Stomach (tissue), 8 donors: ENCODE measurements at regions not wholly inside any gene's neighbourhood (a gene's known extent, or its start where the extent isn't known, plus 50 kb on each side); places are given as distances from the start of the nearest gene placed in this dataset.
"Not testable (repeated sequence)": the region's sequence is repeated elsewhere in the genome, so short reads cannot be mapped to it uniquely, and the experiment has no call there.

Experiments
- DNase-seq, 2 donors: peaks; one replicate each; pipeline versions ENCODE4 v3.0.0 to v3.0.0-alpha.2; 2013 to 2019
- H3K27ac ChIP-seq, 5 donors: fragments of 200-600 bp in 4 of 5; sonication (generic) in 4 of 5; one replicate each; pipeline ENCODE4 v1.5.1; 2013 to 2019; ENCODE audit warnings: mild to moderate bottlenecking in 1 of 5, moderate library complexity in 1 of 5
- H3K27me3 ChIP-seq, 3 donors: fragments of 200-600 bp; sonication (generic); one replicate each; pipeline ENCODE4 v1.5.1; 2017 to 2019; ENCODE audit warnings: mixed run types in 1 of 3
- H3K36me3 ChIP-seq, 4 donors: fragments of 200-600 bp; sonication (generic); 1 replicate in 3 of 4; 2 replicates in 1 of 4; pipeline ENCODE4 v1.5.1; 2016 to 2019
- H3K4me1 ChIP-seq, 4 donors: fragments of 200-600 bp; sonication (generic); one replicate each; pipeline ENCODE4 v1.5.1; 2016 to 2019
- H3K4me3 ChIP-seq, 4 donors: fragments of 200-600 bp; sonication (generic) in 3 of 4; one replicate each; pipeline ENCODE4 v1.5.1; 2016 to 2019; ENCODE audit warnings: mild to moderate bottlenecking in 1 of 4
- H3K9me3 ChIP-seq, 4 donors: fragments of 200-600 bp; sonication (generic); one replicate each; pipeline ENCODE4 v1.5.1; 2016 to 2019
- EP300 ChIP-seq: sonication (generic); formaldehyde crosslinking; IDR thresholded peaks from one replicate; pipeline ENCODE4 v1.6.1; 2017; ENCODE audit warnings: antibody characterized with exemption
- POLR2A ChIP-seq, 4 donors: fragments of 450-650 bp; IDR thresholded peaks; one replicate each; pipeline ENCODE4 v1.6.1; 2016; ENCODE audit warnings: antibody characterized with exemption in 4 of 4, control low read depth in 2 of 4, mild to moderate bottlenecking in 1 of 4, moderate library complexity in 1 of 4
- POLR2AphosphoS5 ChIP-seq, 3 donors: sonication (generic); formaldehyde crosslinking; IDR thresholded peaks; one replicate each; pipeline ENCODE4 v1.6.1; 2016; ENCODE audit warnings: antibody characterized with exemption in 3 of 3
- WGBS, 5 donors: extraction: QIAGEN DNeasy Blood & Tissue Kit in 3 of 5; methylation state at CpG; one replicate each; pipeline versions ENCODE4 v1.1.5 to v1.1.7; 2013 to 2018; 5-methylcytosine and 5-hydroxymethylcytosine counted together
- intact Hi-C: fragments of 100-400 bp; cut with DNase I; formaldehyde crosslinking; loops from one replicate; pipeline ENCODE4 v1.15.1; 2023; ENCODE audit warnings: low total_unique reads
- TF ChIP-seq, protein P1 (sequence below), 7 experiments: fragments of 450-650 bp in 4 of 7; fragments of 200-600 bp in 3 of 7; sonication (generic) in 3 of 7; IDR thresholded peaks; one replicate each; pipeline ENCODE4 v1.5.1; 2016 to 2019; ENCODE audit warnings: antibody characterized with exemption in 7 of 7, control low read depth in 2 of 7, mild to moderate bottlenecking in 1 of 7
- donor health status: healthy with polysubstance abuse.
- donor health status: Bipolar disorder and iron deficiency.
- donor health status: healthy.

DNA sequence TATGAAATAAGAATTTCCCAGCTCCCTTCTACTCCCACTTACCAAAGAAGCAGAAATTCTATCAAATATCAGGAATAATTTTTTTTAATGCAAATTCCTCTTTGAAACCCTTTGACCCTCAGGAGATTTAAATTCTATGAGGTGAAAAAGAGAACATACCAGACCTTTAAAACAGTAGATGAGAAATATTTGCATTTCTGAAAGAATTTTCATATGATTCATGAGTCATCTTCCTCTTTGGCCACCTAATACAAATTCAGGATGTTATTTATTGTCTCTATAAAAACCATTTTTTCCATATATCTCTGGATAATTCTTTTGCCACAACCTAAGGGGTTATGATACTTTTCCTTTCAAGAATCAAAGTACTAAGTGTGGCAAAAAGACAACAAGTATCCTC is 67.3 kb upstream of the ST3GAL6 start:
- no peaks in the 10 kb centered on the region for H3K9me3 ChIP-seq
- H3K36me3 ChIP-seq, result no peaks in the 10 kb centered on the region
- no peak overlapping the region for H3K4me3 ChIP-seq
- DNase-seq, result no peak
- no peak overlapping the region for H3K27ac ChIP-seq
- no peak for TF ChIP-seq EP300
- TF ChIP-seq POLR2AphosphoS5 (IDR thresholded peaks at IDR 0.05), result no peak
- TF ChIP-seq, protein P1, sequence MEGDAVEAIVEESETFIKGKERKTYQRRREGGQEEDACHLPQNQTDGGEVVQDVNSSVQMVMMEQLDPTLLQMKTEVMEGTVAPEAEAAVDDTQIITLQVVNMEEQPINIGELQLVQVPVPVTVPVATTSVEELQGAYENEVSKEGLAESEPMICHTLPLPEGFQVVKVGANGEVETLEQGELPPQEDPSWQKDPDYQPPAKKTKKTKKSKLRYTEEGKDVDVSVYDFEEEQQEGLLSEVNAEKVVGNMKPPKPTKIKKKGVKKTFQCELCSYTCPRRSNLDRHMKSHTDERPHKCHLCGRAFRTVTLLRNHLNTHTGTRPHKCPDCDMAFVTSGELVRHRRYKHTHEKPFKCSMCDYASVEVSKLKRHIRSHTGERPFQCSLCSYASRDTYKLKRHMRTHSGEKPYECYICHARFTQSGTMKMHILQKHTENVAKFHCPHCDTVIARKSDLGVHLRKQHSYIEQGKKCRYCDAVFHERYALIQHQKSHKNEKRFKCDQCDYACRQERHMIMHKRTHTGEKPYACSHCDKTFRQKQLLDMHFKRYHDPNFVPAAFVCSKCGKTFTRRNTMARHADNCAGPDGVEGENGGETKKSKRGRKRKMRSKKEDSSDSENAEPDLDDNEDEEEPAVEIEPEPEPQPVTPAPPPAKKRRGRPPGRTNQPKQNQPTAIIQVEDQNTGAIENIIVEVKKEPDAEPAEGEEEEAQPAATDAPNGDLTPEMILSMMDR (IDR thresholded peaks at IDR 0.05), result no peak
- TF ChIP-seq POLR2A (IDR thresholded peaks at IDR 0.05), result no peak
- H3K27me3 ChIP-seq, result no peaks in the 10 kb centered on the region
- H3K4me1 ChIP-seq, result no peaks in the 10 kb centered on the region
- intact Hi-C loops, result no loop called here

DNA sequence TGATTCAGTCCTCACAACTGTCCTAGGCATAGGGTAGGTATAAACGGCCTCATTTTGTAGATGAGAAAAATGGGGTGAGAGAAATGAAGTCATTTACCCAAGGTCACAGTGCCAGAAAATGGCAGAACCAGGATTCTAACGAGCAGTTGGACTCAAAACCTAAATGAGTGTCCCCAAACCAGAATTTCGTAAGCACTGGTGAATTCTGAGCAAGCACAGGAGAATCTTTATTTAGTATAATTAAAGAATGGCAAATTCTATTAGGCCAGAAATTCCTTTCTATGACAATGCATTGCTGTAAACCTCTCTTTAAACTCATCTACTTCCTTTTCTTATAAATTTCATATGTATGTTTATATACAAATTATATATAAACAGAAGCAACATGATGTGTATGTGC is 66.8 kb upstream of the ST3GAL6 start:
- DNase-seq, H3K9me3 ChIP-seq, H3K27me3 ChIP-seq, H3K27ac ChIP-seq, H3K4me3 ChIP-seq, intact Hi-C loops, H3K4me1 ChIP-seq, H3K36me3 ChIP-seq: not testable (repeated sequence)
- WGBS, 5 donors, result 72 to 84% (median 77%) methylated on average over 3 of the region's 3 CpGs

DNA sequence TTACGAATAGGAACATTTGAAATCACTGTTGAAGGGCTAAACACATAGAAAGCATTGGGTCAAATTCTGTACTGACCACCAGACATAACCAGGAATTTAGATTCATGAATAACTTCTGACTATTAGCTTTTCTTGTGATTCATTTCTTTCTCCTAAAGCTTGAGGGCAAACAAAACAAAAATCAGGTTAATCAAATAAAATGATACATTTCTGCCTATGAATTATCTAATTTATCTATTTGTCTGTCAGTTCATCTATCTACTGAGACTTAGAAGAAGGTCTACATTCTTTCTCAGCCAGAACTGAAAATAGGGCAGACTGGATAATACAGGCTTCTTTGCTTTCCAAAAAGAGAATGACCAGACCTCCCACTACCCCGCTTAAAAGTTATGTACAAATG is 65.9 kb upstream of the ST3GAL6 start:
- H3K27me3 ChIP-seq, result no peaks in the 10 kb centered on the region
- WGBS, 5 donors, result 81 to 90% (median 89%) methylated on average over 2 of the region's 2 CpGs
- no peaks in the 10 kb centered on the region for H3K9me3 ChIP-seq
- TF ChIP-seq, protein P1 (IDR thresholded peaks at IDR 0.05), result no peak
- TF ChIP-seq POLR2AphosphoS5 (IDR thresholded peaks at IDR 0.05) (no peak), POLR2A (IDR thresholded peaks at IDR 0.05) (no peak), EP300 (no peak)
- intact Hi-C loops, result no loop called here
- no peaks in the 10 kb centered on the region for H3K4me1 ChIP-seq
- H3K27ac ChIP-seq, result no peak overlapping the region
- no peak for DNase-seq
- no peak overlapping the region for H3K4me3 ChIP-seq
- H3K36me3 ChIP-seq, result no peaks in the 10 kb centered on the region

DNA sequence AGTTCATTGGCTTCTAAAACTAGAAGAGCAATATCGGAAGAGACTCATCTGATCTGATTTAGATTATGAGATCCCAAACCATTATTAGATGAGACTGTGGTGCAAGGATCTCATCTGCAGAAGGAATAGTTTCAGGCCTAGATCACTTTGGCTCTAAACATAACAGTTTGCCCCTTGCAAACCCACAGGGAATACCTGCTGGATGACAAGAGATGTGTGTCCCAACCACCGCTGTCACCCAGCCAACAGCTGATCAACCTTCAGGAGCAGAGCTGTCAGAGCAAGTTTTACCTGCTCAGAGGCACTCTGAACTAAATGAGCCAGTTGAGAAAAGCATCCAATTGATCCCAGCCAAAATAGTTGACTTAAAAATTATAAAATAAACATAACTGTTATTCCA is 64.0 kb upstream of the ST3GAL6 start:
- 92 to 97% (median 93%) methylated on average over 2 of the region's 2 CpGs for WGBS, 5 donors
- TF ChIP-seq, protein P1 (IDR thresholded peaks at IDR 0.05), result no peak
- TF ChIP-seq POLR2A (IDR thresholded peaks at IDR 0.05) (no peak), POLR2AphosphoS5 (IDR thresholded peaks at IDR 0.05) (no peak), EP300 (no peak)
- Histone ChIP-seq H3K27me3 (no peaks in the 10 kb centered on the region), H3K4me3 (no peak overlapping the region), H3K27ac (no peak overlapping the region), H3K9me3 (no peaks in the 10 kb centered on the region), H3K4me1 (no peaks in the 10 kb centered on the region), H3K36me3 (no peaks in the 10 kb centered on the region)
- intact Hi-C loops, result no loop called here
- no peak for DNase-seq

DNA sequence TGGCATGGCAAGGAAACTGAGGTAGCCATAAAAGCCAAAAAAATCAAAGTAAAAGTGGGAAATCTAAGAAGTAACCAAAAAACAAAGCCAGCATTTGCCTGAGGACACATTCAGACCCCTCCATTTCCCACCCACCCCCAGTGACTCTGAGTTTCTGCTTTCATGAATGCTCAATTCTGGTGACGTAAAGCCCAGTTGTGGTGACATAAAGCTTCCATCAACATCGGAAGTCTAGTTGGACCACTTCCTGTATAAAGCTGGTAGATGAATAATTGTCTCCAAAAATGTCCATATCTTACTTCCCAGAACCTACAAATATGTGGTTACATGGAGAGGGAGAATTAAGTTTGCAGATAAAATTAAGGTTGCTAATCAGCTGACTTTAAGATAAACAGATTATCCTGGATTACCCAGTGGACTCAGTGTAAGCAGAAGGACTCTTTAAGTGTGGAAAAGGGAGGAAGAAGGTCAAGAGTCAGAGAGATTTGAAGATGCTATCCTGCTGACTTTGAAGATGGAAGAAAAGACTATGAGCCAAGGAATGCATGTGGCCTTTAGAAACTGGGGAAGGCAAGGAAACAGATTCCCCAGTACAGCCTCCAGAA is 62.0 kb upstream of the ST3GAL6 start:
- H3K4me1 ChIP-seq, result no peaks in the 10 kb centered on the region
- H3K4me3 ChIP-seq, result no peak overlapping the region
- H3K36me3 ChIP-seq, result no peaks in the 10 kb centered on the region
- DNase-seq, result no peak
- 55 to 81% (median 68%) methylated on average over 2 of the region's 2 CpGs for WGBS, 5 donors
- no peaks in the 10 kb centered on the region for H3K27me3 ChIP-seq
- TF ChIP-seq, protein P1 (IDR thresholded peaks at IDR 0.05), result no peak
- TF ChIP-seq EP300 (no peak), POLR2A (IDR thresholded peaks at IDR 0.05) (no peak), POLR2AphosphoS5 (IDR thresholded peaks at IDR 0.05) (no peak)
- intact Hi-C loops, result no loop called here
- no peak overlapping the region for H3K27ac ChIP-seq
- H3K9me3 ChIP-seq, result no peaks in the 10 kb centered on the region
